ENCODE measurements at regions not wholly inside any gene's neighbourhood (a gene's known extent, or its start where the extent isn't known, plus 50 kb on each side); places are given as distances from the start of the nearest gene placed in this dataset.
A peak's percentile ranks its signal among the peaks of the same experiment; 100 is the strongest.
"Not testable (repeated sequence)": the region's sequence is repeated elsewhere in the genome, so short reads cannot be mapped to it uniquely, and the experiment has no call there.

DNA sequence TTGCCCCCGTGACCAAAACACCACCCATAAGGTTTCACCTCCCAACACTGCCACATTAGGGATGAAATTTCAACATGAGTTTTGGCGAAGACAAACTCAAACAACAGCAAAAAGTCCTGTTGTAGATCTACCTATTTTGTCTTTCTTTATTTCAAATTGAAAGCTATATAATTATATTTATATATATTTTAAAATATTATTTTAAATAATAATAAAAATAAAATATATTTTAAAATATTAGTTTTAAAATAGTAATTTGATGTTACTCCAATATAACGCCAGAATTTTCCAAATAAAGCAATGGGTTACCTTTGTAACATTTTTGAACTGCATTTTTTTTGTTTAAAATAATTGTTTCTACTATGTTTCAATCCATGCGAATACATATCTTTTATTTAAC lies 263.5 kb upstream of the USP25 start:
- no peak for DNase-seq

DNA sequence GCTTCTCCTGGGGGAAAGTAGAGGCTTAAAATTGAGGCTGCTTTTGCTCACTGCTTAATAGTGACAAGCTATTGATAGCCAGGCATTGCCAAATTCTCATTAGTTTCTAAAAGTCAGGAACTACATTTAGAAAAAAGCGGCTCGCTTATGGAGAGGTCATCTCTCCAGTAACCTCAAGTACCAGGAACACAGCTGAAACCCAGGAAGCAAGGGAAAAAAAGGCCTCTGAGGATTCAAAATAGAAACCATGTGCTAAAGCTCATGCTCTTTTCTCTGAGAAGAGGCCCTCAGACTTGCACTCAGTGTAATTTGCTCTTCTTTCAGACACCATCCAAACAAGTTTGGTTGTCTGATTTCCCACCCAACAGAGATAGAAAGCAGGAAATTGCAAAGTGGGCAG lies 261.4 kb upstream of the USP25 start:
- DNase-seq: no peak

GRCh38 chr21:15472108-15473040 lies 257.4 kb upstream of the USP25 start:
- DNase-seq: no peak

GRCh38 chr21:15477773-15478172 lies 252.0 kb upstream of the USP25 start:
- not testable (repeated sequence) for DNase-seq

- no peak for DNase-seq
These were observed 249.6 kb upstream of the USP25 start for GRCh38 chr21:15480160-15480559.

DNA sequence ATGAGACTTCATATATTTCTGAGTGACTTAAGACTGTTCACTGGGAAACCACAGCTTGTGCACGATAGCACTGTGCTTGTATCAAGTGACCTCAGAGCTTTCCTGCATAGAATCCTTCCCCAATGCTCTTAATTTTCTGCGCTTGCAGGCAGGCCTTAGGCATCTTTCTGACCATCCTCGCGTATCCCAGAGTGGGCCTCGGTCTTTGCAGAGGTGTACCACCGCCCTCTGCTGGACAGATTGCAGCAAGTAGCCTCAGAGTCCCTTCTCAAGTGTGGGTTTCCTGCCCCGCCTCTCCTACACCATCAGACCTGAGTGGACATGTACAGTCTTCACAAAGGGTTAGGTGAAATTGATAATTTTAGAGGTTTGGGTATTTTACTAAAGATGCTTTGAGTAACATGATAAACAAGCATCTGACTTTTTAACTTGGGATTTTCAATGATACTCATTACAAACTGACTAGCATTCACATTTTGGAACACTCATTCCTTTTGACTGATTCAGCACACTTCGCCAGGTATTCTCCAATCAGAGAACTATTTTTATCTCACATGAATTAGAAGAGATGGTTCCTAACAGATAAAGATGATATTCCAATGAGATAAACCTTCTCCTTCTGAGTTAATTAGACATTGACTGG lies 246.5 kb upstream of the USP25 start:
- peak; percentile 4 to 94 (median 76) for DNase-seq

DNA sequence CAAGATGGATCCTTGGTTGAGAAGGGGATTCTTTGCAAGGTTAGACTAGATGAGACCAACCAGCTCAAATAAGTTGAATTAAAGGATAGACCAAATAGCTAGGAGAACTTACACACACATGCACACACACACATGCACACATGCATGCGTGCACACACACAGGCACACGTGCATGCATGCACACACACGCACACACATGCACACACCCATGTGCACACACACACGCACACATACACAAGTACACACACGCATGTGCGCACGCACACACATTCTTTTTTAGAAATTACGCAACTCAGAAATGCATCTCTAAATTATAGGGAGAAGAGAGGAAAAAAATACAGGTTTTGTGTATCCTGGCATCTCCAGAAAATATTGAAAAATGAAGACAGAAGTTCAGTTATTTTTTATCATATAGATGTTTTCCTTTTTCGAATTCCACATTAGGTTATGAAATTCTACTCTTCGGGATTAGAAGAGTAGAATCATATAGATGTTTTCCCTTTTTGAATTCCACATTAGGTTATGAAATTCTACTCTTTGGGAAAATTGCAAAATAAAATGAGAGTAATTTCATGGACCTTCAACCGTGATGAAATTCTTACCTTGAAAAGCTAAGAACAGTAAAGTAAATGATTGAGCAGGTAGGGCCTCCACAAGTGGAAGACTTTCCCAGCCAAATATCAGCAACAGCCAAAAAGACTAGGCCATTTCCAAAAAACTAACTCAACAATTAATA lies 243.2 kb upstream of the USP25 start:
- no peak for DNase-seq

- DNase-seq: no peak
These were observed 242.6 kb upstream of the USP25 start for GRCh38 chr21:15487196-15487550.

GRCh38 chr21:15491100-15491499 lies 238.7 kb upstream of the USP25 start:
- no peak for DNase-seq

GRCh38 chr21:15493646-15494045 lies 236.1 kb upstream of the USP25 start:
- no peak for DNase-seq

GRCh38 chr21:15494481-15494880 lies 235.3 kb upstream of the USP25 start:
- DNase-seq: no peak

- no peak for DNase-seq
These were observed 233.8 kb upstream of the USP25 start for GRCh38 chr21:15495965-15496364.

DNA sequence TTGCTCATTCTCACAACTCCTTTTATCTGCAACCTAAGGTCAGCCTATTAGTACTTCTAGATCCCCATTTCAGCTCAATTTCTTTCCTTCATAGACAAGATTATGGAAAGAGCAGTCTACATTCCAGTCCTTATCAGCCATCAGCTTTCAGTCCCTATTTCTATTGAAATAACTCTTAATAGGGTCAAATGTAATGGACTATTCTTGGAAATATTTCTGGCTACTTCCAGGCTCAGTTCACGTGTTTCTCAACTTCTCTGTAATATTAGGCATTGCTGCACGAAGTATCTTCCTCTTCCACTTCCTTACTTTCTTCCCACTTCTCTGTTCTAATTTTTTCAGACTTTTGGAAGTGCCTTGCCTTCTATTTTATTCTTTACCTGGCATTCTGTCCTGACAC lies 232.9 kb upstream of the USP25 start:
- DNase-seq: no peak

DNA sequence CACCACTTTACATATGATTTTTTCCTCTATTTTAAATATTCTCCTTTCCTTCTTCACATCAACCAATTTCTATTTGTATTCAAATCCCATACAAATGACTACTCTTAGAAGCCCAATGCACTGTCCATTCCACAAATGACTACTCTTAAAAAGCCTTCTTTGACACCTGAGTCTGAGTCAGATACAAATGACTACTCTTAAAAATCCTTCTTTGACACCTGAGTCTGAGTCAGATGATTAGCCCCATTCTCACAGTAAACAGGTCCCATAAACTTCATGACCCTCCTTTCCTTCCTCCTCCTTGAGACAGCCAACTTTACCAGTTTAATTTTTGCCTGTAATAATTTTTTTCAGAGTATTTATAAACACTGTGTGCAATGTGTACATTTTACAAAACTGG lies 231.3 kb upstream of the USP25 start:
- no peak for DNase-seq

DNA sequence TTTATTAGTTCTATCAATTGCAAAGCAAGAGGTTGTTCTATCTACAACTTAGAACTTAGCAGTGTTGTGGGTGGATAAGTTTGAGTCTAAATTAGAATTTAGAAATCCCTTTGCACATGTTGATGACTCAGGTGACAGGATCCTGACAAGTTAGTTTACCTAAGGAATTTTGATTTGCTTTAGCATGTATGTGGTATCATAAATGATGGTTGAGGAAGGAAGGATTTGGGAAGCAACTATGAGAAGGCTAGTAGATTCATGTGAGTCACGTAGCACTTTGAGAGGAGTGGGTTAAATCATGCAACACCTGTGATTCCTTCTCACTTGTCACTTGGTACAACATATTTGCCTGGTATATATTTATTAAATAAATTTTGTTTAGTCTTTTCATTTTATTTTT lies 223.7 kb upstream of the USP25 start:
- DNase-seq: no peak

DNA sequence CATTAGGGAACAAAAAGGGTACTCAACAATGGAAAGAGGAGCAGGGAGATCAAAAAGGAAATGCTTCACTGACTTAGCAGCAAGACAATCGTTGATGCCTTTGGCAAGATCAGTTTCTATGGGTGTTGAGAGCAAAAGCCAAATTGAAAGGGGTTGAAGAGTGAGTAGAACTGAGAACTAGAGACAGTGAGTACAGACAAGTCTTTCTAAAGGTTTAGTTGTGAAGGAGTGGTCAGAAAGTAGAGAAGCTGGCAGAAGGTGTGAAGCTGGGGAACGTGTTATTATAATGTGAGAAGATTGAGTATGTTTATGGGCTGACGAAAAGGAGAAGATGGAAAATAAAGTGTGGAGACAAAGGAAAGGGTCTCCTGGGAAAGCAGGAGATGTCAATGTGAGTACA lies 221.2 kb upstream of the USP25 start:
- DNase-seq: no peak

DNA sequence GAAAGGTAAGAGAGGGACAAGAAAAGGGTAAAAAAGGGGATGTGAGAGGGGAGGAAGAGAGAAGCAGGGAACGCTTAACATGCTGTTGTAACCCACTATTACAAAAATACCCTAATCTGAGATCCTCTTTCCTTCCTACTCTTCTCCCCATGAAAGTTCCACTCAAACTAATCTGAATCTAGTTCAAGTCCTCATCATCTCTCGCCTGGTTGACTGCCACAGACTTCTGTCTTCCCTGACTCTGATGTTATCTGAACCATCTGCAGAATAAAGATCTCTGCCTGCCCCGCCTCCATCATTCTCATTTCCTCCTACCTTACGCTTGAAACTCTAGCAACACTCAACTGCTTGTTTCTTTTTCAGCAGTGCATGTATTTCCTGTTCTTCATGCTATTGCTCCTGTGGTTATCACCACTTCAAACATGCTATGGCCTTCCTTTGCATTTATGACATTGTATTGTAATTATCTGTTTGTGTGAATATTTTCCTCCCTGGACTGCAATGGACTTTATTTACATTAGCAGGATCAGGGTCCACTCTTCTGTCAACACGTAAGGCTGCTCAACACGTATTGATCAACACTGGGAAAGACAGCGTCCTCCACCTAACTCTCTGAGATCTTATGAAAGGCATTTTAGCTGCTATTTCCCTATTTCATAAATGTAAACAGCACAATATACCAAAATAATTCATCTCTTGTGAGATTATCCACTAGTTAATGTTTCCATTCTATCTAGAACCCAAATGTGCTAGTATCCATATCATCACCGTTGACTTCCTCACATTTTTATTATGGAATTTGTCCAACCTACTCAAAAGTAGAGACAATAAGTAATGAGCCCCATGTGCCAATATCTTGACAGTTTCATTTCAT lies 215.5 kb upstream of the USP25 start:
- DNase-seq: no peak

DNA sequence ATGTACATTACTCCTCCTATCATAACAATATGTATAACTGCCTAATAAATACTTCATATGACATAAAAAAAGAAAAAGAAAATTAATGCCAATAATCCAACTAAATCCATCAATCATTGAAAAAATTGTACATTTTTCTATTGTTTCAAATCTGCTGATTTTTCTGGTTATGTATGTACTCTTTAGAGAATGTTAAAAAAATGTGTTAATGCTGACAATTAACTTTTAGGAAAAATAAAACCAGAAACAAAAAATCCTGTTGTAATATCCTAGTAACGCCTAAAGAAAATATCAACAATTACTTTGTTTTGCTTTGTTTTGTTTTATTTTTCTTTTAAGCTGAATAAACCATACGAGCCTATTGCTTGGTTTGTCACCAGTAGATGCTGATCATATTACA lies 213.9 kb upstream of the USP25 start:
- no peak for DNase-seq

DNA sequence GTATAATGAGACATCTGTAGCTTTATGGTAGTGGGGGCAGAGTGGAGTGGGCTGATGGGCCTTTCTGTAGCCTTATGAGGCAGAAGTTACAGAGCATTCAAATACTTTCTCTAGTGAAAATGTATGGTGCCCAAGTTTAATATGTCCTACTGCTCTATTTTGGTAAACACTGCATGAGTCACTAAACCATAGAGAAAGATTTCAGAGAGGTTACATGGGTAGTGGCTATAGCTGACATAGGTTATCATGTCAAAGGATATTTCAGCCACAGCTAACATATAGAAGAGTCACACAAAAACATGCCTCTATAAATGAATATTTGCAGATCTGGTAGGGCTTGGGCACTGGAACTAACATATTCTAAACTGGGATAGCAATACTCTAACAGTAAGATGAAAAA lies 212.4 kb upstream of the USP25 start:
- no peak for DNase-seq

GRCh38 chr21:15520811-15521643 lies 208.8 kb upstream of the USP25 start:
- no peak for DNase-seq

DNA sequence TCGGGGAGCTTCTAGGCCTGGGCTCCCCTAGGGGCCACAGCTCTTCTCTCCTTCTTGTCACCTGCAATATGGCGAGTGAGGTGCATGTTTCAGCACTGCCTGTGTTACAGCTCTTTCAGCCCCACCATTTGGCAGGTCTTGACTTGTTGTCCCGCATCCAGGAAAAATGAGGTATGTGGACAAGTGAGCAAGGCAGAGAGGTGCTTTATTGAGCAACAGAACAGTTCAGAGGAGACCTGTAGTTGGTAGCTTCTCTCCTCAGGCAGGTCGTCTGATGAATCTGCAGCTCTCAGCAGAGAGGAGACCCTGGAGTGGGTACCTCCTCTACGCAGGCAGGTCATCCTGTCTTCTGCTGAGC lies 208.2 kb upstream of the USP25 start:
- DNase-seq: no peak
